CD14-positive monocyte (primary cell): ENCODE measurements at regions not wholly inside any gene's neighbourhood (a gene's known extent, or its start where the extent isn't known, plus 50 kb on each side); places are given as distances from the start of the nearest gene placed in this dataset.
"Not testable (repeated sequence)": the region's sequence is repeated elsewhere in the genome, so short reads cannot be mapped to it uniquely, and the experiment has no call there.

Experiments used
- DNase-seq, 3 donors: peaks; one replicate each; pipeline ENCODE4 v3.0.0-alpha.2; 2011 to 2022
- H2AFZ ChIP-seq: 2 replicates; pipeline ENCODE4 v1.6.0; 2012; ENCODE audit warnings: mild to moderate bottlenecking, low read depth, low read length, inconsistent platforms; ENCODE audit not compliant: insufficient read depth, poor library complexity, severe bottlenecking
- H3K27ac ChIP-seq, 2 donors: 1 replicate in 1 of 2; 2 replicates in 1 of 2; pipeline ENCODE4 v1.5.1; 2012 to 2013; ENCODE audit warnings: low read length in 2 of 2, control low read depth in 1 of 2, inconsistent platforms in 1 of 2, low read depth in 1 of 2, mild to moderate bottlenecking in 1 of 2
- H3K27me3 ChIP-seq, 2 donors: one replicate each; pipeline versions ENCODE4 v1.6.0 to v1.6.1; 2011 to 2013; ENCODE audit warnings: low read length in 2 of 2; ENCODE audit not compliant: control insufficient read depth in 2 of 2, insufficient read depth in 2 of 2
- H3K36me3 ChIP-seq, 2 donors: replicated peaks in 1 of 2; 1 replicate in 1 of 2; 2 replicates in 1 of 2; pipeline versions ENCODE4 v1.5.1 to v1.6.1; 2012 to 2013; ENCODE audit warnings: low read length in 2 of 2, control low read depth in 1 of 2, inconsistent platforms in 1 of 2, mild to moderate bottlenecking in 1 of 2; ENCODE audit not compliant: insufficient read depth in 2 of 2, control insufficient read depth in 1 of 2
- H3K4me1 ChIP-seq, 2 donors: 1 replicate in 1 of 2; 2 replicates in 1 of 2; pipeline versions ENCODE4 v1.5.1 to v1.6.1; 2012 to 2013; ENCODE audit warnings: low read length in 2 of 2, control low read depth in 1 of 2, inconsistent platforms in 1 of 2, mild to moderate bottlenecking in 1 of 2, moderate library complexity in 1 of 2; ENCODE audit not compliant: insufficient read depth in 2 of 2, control insufficient read depth in 1 of 2
- H3K4me2 ChIP-seq: replicated peaks from 2 replicates; pipeline ENCODE3; 2012; ENCODE audit warnings: low read length, moderate library complexity, mild to moderate bottlenecking; ENCODE audit not compliant: poor library complexity, severe bottlenecking; ENCODE audit errors: extremely low read depth
- H3K4me3 ChIP-seq, 3 experiments: fragments of 200-600 bp in 1 of 3; sonication (generic) in 1 of 3; replicated peaks in 1 of 3; 1 replicate in 2 of 3; 2 replicates in 1 of 3; pipeline ENCODE4 v1.5.1; 2011 to 2013; ENCODE audit warnings: low read length in 3 of 3, mild to moderate bottlenecking in 3 of 3, control low read depth in 2 of 3, low read depth in 2 of 3, inconsistent platforms in 1 of 3, moderate library complexity in 1 of 3
- H3K79me2 ChIP-seq: 2 replicates; pipeline ENCODE4 v1.6.0; 2012; ENCODE audit warnings: mild to moderate bottlenecking, control low read depth, inconsistent platforms, low read length, moderate library complexity; ENCODE audit not compliant: insufficient read depth
- H3K9ac ChIP-seq: 2 replicates; pipeline ENCODE4 v1.6.0; 2017; ENCODE audit warnings: low read length, mild to moderate bottlenecking; ENCODE audit not compliant: insufficient read depth, poor library complexity, severe bottlenecking
- H3K9me3 ChIP-seq, 2 donors: replicated peaks in 1 of 2; 1 replicate in 1 of 2; 2 replicates in 1 of 2; pipeline versions ENCODE4 v1.5.1 to v1.6.1; 2012 to 2013; ENCODE audit warnings: low read length in 2 of 2, control low read depth in 1 of 2; ENCODE audit not compliant: control insufficient read depth in 1 of 2, insufficient read depth in 1 of 2
- H4K20me1 ChIP-seq: 2 replicates; pipeline ENCODE4 v1.6.0; 2012; ENCODE audit warnings: mild to moderate bottlenecking, low read length, control low read depth, moderate library complexity; ENCODE audit not compliant: insufficient read depth
- H3K27ac Mint-ChIP-seq, 7 donors: one replicate each; pipeline ENCODE4 v1.8.0; 2020; ENCODE audit warnings: mild to moderate bottlenecking in 7 of 7, mixed read lengths in 7 of 7, moderate library complexity in 6 of 7, inconsistent platforms in 2 of 7
- H3K27me3 Mint-ChIP-seq, 3 donors: one replicate each; pipeline ENCODE4 v1.8.0; 2021 to 2022; ENCODE audit warnings: low read depth in 3 of 3, mild to moderate bottlenecking in 3 of 3, mixed read lengths in 3 of 3, moderate library complexity in 3 of 3, inconsistent platforms in 1 of 3
- H3K36me3 Mint-ChIP-seq, 2 donors: one replicate each; pipeline ENCODE4 v1.8.0; 2020; ENCODE audit warnings: mixed read lengths in 2 of 2, inconsistent platforms in 1 of 2, mild to moderate bottlenecking in 1 of 2
- H3K4me1 Mint-ChIP-seq: one replicate; pipeline ENCODE4 v1.8.0; 2020; ENCODE audit warnings: mild to moderate bottlenecking, mixed read lengths
- H3K4me3 Mint-ChIP-seq, 2 donors: one replicate each; pipeline ENCODE4 v1.8.0; 2020; ENCODE audit warnings: mild to moderate bottlenecking in 2 of 2, mixed read lengths in 2 of 2, moderate library complexity in 1 of 2
- H3K9me3 Mint-ChIP-seq, 7 donors: one replicate each; pipeline ENCODE4 v1.8.0; 2020 to 2022; ENCODE audit warnings: mixed read lengths in 7 of 7, mild to moderate bottlenecking in 6 of 7, moderate library complexity in 6 of 7, inconsistent platforms in 2 of 7
- WGBS: methylation state at CpG from one replicate; pipeline ENCODE4 v1.1.5; 2013; ENCODE audit warnings: missing lambda C conversion rate; ENCODE audit not compliant: insufficient coverage; 5-methylcytosine and 5-hydroxymethylcytosine counted together
- intact Hi-C, 2 donors: fragments of 100-400 bp; cut with micrococcal nuclease; formaldehyde crosslinking; loops; one replicate each; pipeline versions ENCODE4 v1.15.0 to v1.15.1; 2023
- TF ChIP-seq, protein P1 (sequence below): fragments of 200-600 bp; IDR thresholded peaks from one replicate; pipeline ENCODE4 v1.8.0; 2022; ENCODE audit warnings: antibody characterized with exemption, mild to moderate bottlenecking

DNA sequence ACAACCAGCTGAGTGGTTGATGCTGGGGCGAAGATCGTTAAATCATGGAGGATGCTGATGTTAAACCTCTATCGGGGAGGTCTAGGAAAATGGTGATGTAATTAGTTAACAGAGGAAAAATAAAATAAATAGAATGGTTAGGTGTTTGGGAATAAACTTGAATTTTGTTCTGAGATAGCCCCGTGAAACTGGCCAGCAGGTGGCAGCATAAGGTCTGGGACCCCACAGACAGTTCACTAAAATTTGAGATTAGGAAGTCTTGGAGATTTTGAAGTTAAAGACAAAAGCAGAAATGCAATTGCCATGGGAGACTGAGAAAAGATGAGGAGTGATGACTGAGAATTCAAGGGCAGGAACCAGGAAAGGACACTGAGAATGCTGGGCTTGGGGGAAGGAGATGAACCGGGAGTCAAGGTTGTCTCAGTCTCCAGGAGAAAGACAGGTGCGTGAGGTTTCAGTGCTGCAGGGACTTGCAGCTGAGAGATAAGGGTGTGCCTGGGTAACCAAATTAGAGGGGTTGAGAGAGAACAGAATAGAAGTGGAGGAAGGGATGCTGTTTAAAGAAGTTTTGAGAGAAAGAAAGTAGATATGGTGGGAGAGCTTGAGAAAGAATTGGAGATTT, 248.0 kb downstream of the ZNF92 start:
- WGBS: 19% methylated on average over 4 of the region's 6 CpGs
- DNase-seq, H3K36me3 ChIP-seq, H3K9me3 ChIP-seq, H3K36me3 Mint-ChIP-seq, intact Hi-C loops, H3K27me3 ChIP-seq, H3K4me1 Mint-ChIP-seq, H3K4me3 Mint-ChIP-seq, H3K9ac ChIP-seq, H3K27ac Mint-ChIP-seq, H4K20me1 ChIP-seq, H3K27ac ChIP-seq, H2AFZ ChIP-seq, H3K9me3 Mint-ChIP-seq, H3K4me3 ChIP-seq, H3K79me2 ChIP-seq, H3K4me2 ChIP-seq, H3K4me1 ChIP-seq: not testable (repeated sequence)
- H3K27me3 Mint-ChIP-seq: peaks cover 5 to 12% (median 8%) of the 10 kb centered on the region in 3 donors
- TF ChIP-seq, protein P1, sequence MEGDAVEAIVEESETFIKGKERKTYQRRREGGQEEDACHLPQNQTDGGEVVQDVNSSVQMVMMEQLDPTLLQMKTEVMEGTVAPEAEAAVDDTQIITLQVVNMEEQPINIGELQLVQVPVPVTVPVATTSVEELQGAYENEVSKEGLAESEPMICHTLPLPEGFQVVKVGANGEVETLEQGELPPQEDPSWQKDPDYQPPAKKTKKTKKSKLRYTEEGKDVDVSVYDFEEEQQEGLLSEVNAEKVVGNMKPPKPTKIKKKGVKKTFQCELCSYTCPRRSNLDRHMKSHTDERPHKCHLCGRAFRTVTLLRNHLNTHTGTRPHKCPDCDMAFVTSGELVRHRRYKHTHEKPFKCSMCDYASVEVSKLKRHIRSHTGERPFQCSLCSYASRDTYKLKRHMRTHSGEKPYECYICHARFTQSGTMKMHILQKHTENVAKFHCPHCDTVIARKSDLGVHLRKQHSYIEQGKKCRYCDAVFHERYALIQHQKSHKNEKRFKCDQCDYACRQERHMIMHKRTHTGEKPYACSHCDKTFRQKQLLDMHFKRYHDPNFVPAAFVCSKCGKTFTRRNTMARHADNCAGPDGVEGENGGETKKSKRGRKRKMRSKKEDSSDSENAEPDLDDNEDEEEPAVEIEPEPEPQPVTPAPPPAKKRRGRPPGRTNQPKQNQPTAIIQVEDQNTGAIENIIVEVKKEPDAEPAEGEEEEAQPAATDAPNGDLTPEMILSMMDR: peak; percentile 62

DNA sequence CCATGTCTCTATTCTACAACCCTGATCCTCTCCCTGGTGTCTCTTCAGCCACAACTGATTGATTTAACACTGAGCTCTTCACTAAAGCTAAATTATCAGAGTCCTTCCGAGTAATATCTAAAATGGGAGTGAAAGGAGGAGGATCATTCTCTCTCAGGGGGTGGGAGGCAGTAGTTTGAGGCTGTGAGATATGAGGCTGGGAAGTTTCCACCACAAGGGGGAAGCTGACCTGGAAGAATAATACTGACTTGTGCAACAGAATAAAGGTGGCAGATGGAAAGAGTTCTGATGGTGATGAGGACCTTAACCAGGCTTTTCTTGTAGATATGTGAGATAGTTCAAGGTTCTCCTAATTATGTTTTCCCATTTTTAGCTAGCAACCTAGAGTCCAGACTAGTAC, 241.6 kb upstream of the VKORC1L1 start:
- H3K27me3 Mint-ChIP-seq, H3K9ac ChIP-seq, H3K9me3 ChIP-seq, H3K9me3 Mint-ChIP-seq, H3K4me3 Mint-ChIP-seq, H3K36me3 ChIP-seq, H3K27me3 ChIP-seq, H3K4me2 ChIP-seq, H3K36me3 Mint-ChIP-seq, H3K79me2 ChIP-seq, H3K4me3 ChIP-seq, H3K27ac ChIP-seq, DNase-seq, H3K4me1 Mint-ChIP-seq, H3K27ac Mint-ChIP-seq, H3K4me1 ChIP-seq, H2AFZ ChIP-seq, H4K20me1 ChIP-seq, intact Hi-C loops: not testable (repeated sequence)
- no CpG with 5 or more reads among the region's 1 CpG for WGBS

DNA sequence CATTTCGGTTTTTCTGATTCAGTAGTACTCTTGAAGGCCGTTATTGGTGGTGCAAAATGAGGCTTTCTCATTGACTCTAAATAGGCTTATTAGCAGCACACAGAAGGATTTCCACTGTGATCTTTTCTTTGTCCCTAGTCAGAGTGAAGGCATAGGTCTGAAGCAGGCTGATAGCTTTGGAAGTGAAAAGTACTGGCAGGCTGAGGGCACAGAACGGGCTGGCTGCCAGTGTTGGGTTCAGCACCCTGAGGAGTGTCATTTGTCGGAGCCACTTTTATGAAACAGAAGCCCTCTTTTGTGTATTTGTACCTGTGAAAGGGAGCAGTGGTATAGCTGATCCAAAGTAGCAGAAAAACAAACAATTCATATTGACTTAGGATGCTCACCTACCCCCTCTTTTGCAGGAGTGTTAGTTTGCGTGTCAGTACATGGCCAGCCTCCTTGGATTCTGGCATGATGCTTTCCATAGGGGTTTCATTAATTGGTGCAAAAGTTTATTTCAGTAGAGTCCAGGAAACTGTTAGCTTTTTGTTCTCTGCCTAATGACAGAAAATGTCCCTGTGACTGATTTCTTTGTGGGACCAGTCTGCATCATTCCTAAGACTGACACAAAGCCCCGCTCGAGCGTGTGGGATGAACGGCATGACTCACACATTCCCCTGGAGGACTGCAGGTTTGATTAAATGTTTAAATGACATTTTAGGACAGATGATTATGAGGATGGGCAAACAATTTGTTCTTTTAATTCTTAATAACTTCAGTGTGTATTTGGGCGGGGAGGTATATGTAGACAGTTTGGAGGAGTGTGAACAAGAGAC, 239.1 kb upstream of the VKORC1L1 start:
- H3K9ac ChIP-seq, H3K27me3 Mint-ChIP-seq, H3K36me3 ChIP-seq, intact Hi-C loops, H3K4me1 ChIP-seq, H4K20me1 ChIP-seq, H3K4me1 Mint-ChIP-seq, H3K4me3 ChIP-seq, H3K4me2 ChIP-seq, H3K27me3 ChIP-seq, H3K79me2 ChIP-seq, H3K9me3 Mint-ChIP-seq, H3K4me3 Mint-ChIP-seq, H2AFZ ChIP-seq, H3K9me3 ChIP-seq, H3K27ac ChIP-seq, H3K36me3 Mint-ChIP-seq, H3K27ac Mint-ChIP-seq, DNase-seq: not testable (repeated sequence)
- WGBS: no CpG with 5 or more reads among the region's 10 CpGs

DNA sequence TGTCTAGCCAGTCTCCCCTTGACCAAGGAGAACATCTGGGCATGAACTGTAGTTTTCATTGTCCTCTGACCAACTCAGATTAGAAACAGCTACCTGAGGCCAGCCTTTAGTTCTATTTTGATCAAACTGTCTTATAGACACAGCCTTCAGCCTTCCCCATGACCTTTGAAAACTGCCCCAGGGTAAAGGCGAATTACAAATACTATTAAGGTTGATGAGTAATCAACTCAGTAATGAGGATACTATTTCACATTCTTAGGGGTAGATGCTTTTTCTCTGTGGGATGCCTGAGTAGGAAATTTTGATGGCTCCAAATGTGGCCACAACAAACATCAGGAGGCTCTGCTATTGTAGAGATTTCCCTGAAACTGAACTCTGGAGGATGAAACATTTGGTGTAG, 234.0 kb upstream of the VKORC1L1 start:
- H3K36me3 ChIP-seq, H3K4me3 Mint-ChIP-seq, H3K9me3 Mint-ChIP-seq, H3K27me3 ChIP-seq, H3K4me2 ChIP-seq, H3K79me2 ChIP-seq, DNase-seq, H3K36me3 Mint-ChIP-seq, H3K4me1 ChIP-seq, H3K9ac ChIP-seq, H3K27me3 Mint-ChIP-seq, H3K27ac ChIP-seq, H2AFZ ChIP-seq, H3K9me3 ChIP-seq, H3K4me1 Mint-ChIP-seq, H4K20me1 ChIP-seq, H3K4me3 ChIP-seq, intact Hi-C loops, H3K27ac Mint-ChIP-seq: not testable (repeated sequence)
- WGBS: no CpG with 5 or more reads among the region's 1 CpG
